Kidney (tissue), 13 donors: ENCODE measurements at regions not wholly inside any gene's neighbourhood (a gene's known extent, or its start where the extent isn't known, plus 50 kb on each side); places are given as distances from the start of the nearest gene placed in this dataset.

ENCODE experiments used
- DNase-seq, 5 donors: peaks; one replicate each; pipeline ENCODE4 v3.0.0-alpha.2; 2013 to 2020
- FAIRE-seq: peaks from 2 replicates; lab custom pipeline; 2012; peaks lifted over from hg19 to GRCh38; lab: Jason Lieb, UNC
- H3K27ac ChIP-seq, 2 donors: one replicate each; pipeline ENCODE4 v1.7.0; 2013; ENCODE audit warnings: low read depth in 2 of 2, low read length in 2 of 2, inconsistent platforms in 1 of 2
- H3K27me3 ChIP-seq: one replicate; pipeline ENCODE4 v1.7.1; 2013; ENCODE audit warnings: low read length, inconsistent platforms; ENCODE audit not compliant: control insufficient read depth, insufficient read depth
- H3K36me3 ChIP-seq, 3 donors: one replicate each; pipeline versions ENCODE4 v1.7.0 to v1.7.1; 2013; ENCODE audit warnings: low read length in 3 of 3, control low read depth in 1 of 3, inconsistent platforms in 1 of 3; ENCODE audit not compliant: insufficient read depth in 3 of 3, control insufficient read depth in 2 of 3
- H3K4me1 ChIP-seq, 3 donors: one replicate each; pipeline versions ENCODE4 v1.7.0 to v1.7.1; 2013; ENCODE audit warnings: low read length in 3 of 3, inconsistent platforms in 1 of 3, low read depth in 1 of 3; ENCODE audit not compliant: control insufficient read depth in 2 of 3, insufficient read depth in 2 of 3
- H3K4me3 ChIP-seq, 3 donors: one replicate each; pipeline versions ENCODE4 v1.7.0 to v1.8.1; 2013; ENCODE audit warnings: low read length in 3 of 3, control low read depth in 1 of 3, inconsistent platforms in 1 of 3
- H3K9ac ChIP-seq, 3 donors: one replicate each; pipeline versions ENCODE4 v1.7.0 to v1.7.1; 2013; ENCODE audit warnings: low read length in 3 of 3, control low read depth in 1 of 3, inconsistent platforms in 1 of 3
- H3K9me3 ChIP-seq, 3 donors: one replicate each; pipeline versions ENCODE4 v1.7.0 to v1.7.1; 2013; ENCODE audit warnings: low read length in 3 of 3, control low read depth in 1 of 3, inconsistent platforms in 1 of 3; ENCODE audit not compliant: control insufficient read depth in 2 of 3, insufficient read depth in 1 of 3
- intact Hi-C: fragments of 100-400 bp; cut with DNase I; formaldehyde crosslinking; loops from one replicate; pipeline ENCODE4 v1.11.1; 2022
- TF ChIP-seq, protein P1 (sequence below): IDR thresholded peaks from 3 replicates; pipeline ENCODE4 v1.5.1; 2012; ENCODE audit warnings: mild to moderate bottlenecking, moderate library complexity, borderline replicate concordance; ENCODE audit not compliant: insufficient read depth; ENCODE audit errors: extremely low read depth
- donor health status: control.
- donor health status: control.
- donor health status: control.
- donor health status: control.
- donor health status: control.
- donor health status: DM: yes; HTN: yes; CAD: no.
- donor health status: Normal renal cell carcinoma (clear cell type).

- no peak for DNase-seq
- no peaks in the 10 kb centered on the region for H3K9me3 ChIP-seq
- H3K27ac ChIP-seq: no peak overlapping the region
- H3K4me1 ChIP-seq: no peaks in the 10 kb centered on the region
- intact Hi-C loops: no loop called here
- H3K4me3 ChIP-seq: no peak overlapping the region
- H3K9ac ChIP-seq: no peak overlapping the region
- H3K36me3 ChIP-seq: no peaks in the 10 kb centered on the region
- TF ChIP-seq, protein P1, sequence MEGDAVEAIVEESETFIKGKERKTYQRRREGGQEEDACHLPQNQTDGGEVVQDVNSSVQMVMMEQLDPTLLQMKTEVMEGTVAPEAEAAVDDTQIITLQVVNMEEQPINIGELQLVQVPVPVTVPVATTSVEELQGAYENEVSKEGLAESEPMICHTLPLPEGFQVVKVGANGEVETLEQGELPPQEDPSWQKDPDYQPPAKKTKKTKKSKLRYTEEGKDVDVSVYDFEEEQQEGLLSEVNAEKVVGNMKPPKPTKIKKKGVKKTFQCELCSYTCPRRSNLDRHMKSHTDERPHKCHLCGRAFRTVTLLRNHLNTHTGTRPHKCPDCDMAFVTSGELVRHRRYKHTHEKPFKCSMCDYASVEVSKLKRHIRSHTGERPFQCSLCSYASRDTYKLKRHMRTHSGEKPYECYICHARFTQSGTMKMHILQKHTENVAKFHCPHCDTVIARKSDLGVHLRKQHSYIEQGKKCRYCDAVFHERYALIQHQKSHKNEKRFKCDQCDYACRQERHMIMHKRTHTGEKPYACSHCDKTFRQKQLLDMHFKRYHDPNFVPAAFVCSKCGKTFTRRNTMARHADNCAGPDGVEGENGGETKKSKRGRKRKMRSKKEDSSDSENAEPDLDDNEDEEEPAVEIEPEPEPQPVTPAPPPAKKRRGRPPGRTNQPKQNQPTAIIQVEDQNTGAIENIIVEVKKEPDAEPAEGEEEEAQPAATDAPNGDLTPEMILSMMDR: no peak
- no peaks in the 10 kb centered on the region for H3K27me3 ChIP-seq
- FAIRE-seq: no peak
Observed at GRCh38 chr9:74373348-74373747, 123.8 kb upstream of the RORB start.

- intact Hi-C loops: no loop called here
Observed at GRCh38 chr9:74379718-74380117, 117.4 kb upstream of the RORB start.

DNA sequence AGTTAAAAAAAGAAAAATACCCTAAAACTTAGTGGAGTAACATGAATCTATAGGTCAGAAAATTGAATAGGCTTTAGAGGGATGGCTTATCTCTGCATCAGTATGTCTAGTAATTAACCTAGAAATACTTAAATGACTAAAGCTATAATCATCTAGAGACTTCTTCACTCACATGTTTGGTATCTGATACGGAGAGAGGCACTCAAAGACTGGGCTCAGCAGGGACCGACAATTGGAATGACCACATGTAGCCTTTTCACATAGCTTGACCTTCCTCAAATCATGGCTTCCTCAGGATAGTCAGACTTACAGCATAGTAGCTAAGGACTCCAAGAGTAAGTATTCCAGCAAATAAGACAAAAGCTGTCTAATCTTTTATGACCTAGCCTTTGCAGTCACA is 105.3 kb upstream of the RORB start:
- H3K36me3 ChIP-seq: no peaks in the 10 kb centered on the region
- no peaks in the 10 kb centered on the region for H3K4me1 ChIP-seq
- no peaks in the 10 kb centered on the region for H3K27me3 ChIP-seq
- no peak overlapping the region for H3K27ac ChIP-seq
- DNase-seq (no peak), FAIRE-seq (no peak)
- TF ChIP-seq, protein P1: no peak
- peaks cover 0 to 3% (median 0%) of the 10 kb centered on the region in 3 donors for H3K9me3 ChIP-seq
- no peak overlapping the region for H3K4me3 ChIP-seq
- H3K9ac ChIP-seq: no peak overlapping the region
- intact Hi-C loops: no loop called here

More at GRCh38 chr9:74379718-74380117, 117.4 kb upstream of the RORB start:
- no peaks in the 10 kb centered on the region for H3K36me3 ChIP-seq
- H3K27ac ChIP-seq: no peak overlapping the region
- DNase-seq (peak in 4 of 5 donors; percentile 29 to 54 (median 38)), FAIRE-seq (no peak)
- H3K4me1 ChIP-seq: no peaks in the 10 kb centered on the region
- no peak overlapping the region for H3K9ac ChIP-seq
- H3K27me3 ChIP-seq: no peaks in the 10 kb centered on the region
- no peaks in the 10 kb centered on the region for H3K9me3 ChIP-seq
- no peak overlapping the region for H3K4me3 ChIP-seq
- TF ChIP-seq, protein P1: peak; percentile 18

- no peak for DNase-seq
- Histone ChIP-seq H3K9ac (no peak overlapping the region), H3K36me3 (no peaks in the 10 kb centered on the region), H3K4me1 (no peaks in the 10 kb centered on the region), H3K27me3 (no peaks in the 10 kb centered on the region), H3K27ac (no peak overlapping the region), H3K4me3 (no peak overlapping the region), H3K9me3 (peaks cover 0 to 6% (median 0%) of the 10 kb centered on the region in 3 donors)
- FAIRE-seq: no peak
- intact Hi-C loops: no loop called here
- TF ChIP-seq, protein P1: no peak
Observed at GRCh38 chr9:74403581-74403980, 93.6 kb upstream of the RORB start.
